Astrocyte of the cerebellum (primary cell): ENCODE measurements at regions not wholly inside any gene's neighbourhood (a gene's known extent, or its start where the extent isn't known, plus 50 kb on each side); places are given as distances from the start of the nearest gene placed in this dataset.

Source experiments
- DNase-seq: peaks from one replicate; pipeline ENCODE4 v3.0.0-alpha.2; 2011; ENCODE audit warnings: low read depth
- H3K4me3 ChIP-seq: 2 replicates; pipeline ENCODE4 v1.5.1; 2011; ENCODE audit warnings: mild to moderate bottlenecking, low read depth, low read length, moderate library complexity
- in situ Hi-C: cut with HindIII; loops from 2 replicates; pipeline ENCODE4 v1.10.0; 2017; ENCODE audit warnings: low sequenced_read_pairs
- TF ChIP-seq, protein P1 (sequence below): IDR thresholded peaks from 2 replicates; pipeline ENCODE4 v1.5.1; 2012; ENCODE audit warnings: low read length, low read depth, moderate library complexity, mild to moderate bottlenecking; ENCODE audit errors: missing control alignments

DNA sequence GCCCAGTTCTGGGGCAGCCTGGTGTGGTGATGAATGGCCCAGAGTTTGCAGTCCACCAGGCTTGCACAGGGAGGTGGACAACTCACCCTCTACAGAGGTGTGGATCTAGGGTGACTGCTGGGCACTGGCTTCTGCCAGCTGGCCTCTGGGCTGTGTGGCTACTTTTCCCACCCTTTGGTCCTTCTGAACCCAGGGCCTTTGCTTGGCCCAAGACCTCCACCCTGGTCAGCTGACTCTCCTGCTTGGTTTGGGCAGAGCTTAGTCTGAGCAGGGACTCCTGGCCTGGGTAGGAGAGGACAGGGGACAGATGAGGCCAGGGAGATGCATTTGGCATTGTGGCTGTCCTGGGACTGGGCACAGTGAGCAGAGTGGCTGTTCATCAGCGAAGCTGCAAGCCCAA, 83.0 kb upstream of the SHANK2 start:
- in situ Hi-C loops, result loop anchor here (5.0 kb wide), 1 partner anchor 33 kb away; no protein-coding TSS in a partner anchor
- TF ChIP-seq, protein P1, sequence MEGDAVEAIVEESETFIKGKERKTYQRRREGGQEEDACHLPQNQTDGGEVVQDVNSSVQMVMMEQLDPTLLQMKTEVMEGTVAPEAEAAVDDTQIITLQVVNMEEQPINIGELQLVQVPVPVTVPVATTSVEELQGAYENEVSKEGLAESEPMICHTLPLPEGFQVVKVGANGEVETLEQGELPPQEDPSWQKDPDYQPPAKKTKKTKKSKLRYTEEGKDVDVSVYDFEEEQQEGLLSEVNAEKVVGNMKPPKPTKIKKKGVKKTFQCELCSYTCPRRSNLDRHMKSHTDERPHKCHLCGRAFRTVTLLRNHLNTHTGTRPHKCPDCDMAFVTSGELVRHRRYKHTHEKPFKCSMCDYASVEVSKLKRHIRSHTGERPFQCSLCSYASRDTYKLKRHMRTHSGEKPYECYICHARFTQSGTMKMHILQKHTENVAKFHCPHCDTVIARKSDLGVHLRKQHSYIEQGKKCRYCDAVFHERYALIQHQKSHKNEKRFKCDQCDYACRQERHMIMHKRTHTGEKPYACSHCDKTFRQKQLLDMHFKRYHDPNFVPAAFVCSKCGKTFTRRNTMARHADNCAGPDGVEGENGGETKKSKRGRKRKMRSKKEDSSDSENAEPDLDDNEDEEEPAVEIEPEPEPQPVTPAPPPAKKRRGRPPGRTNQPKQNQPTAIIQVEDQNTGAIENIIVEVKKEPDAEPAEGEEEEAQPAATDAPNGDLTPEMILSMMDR, result no peak
- H3K4me3 ChIP-seq, result no peak overlapping the region
- DNase-seq, result no peak

DNA sequence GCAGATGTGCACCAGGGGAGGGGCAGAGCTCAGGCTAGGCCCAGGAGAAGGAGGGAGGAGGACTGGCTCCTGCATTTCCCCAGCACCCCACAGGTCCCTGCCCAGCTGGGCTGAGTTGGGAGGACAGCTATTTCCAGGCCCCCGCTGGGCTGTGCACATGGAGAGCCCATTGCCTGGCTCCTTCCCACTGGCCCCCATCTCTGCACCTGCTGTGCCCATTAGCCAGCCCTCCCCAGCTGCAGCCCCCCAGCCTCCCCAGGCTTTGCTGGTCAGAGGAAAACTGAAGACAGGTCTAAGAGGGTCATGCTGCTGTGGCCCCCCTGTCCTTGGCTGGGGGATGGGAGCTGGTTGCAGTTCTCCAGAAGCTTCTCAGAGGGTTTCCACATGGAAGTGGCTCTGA, 81.8 kb upstream of the SHANK2 start:
- in situ Hi-C loops, result no loop called here
- TF ChIP-seq, protein P1, result no peak
- DNase-seq, result no peak

DNA sequence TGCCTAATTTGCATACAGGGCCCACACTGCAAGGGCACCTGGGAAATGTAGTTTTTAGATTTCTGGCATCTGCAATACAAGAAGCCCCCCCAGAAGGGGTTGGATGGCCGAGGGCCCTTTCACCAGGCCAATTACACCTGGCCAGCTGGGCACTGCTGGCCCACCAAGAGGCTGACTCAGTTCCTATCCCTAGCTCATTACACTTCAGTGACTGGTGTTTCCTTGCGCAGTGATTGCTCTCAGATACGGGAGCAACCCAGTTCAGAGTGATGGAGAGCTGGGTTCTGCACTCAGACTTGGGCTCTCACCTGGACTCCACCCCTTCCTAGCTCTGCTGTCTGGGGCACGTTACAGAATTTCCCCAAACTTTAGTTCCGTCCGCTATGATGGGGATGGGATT, 81.1 kb upstream of the SHANK2 start:
- TF ChIP-seq, protein P1, result no peak
- no peak overlapping the region for H3K4me3 ChIP-seq
- in situ Hi-C loops, result no loop called here
- no peak for DNase-seq

More for the DNA sequence above, 81.8 kb upstream of the SHANK2 start:
- H3K4me3 ChIP-seq, result no peak overlapping the region

DNA sequence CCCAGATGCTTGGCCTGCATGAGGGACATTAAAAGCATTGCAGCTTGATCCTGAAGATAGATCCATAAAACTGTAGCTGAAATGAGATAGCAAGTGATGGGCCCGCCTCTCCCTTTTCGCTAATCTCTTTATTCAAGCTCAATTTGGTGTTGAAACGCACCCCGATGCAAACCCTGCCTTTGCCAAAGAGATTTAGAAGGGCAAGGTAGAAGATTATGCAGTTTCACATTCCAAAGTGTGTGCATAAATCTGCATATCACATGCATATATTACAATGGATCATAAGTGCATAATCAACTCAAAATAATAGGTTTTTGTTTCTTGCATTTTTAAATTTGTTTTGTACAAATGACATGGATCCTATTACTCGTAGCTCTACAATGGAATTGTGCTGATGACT, 80.1 kb upstream of the SHANK2 start:
- H3K4me3 ChIP-seq, result no peak overlapping the region
- DNase-seq, result no peak
- TF ChIP-seq, protein P1, result no peak
- in situ Hi-C loops, result no loop called here

DNA sequence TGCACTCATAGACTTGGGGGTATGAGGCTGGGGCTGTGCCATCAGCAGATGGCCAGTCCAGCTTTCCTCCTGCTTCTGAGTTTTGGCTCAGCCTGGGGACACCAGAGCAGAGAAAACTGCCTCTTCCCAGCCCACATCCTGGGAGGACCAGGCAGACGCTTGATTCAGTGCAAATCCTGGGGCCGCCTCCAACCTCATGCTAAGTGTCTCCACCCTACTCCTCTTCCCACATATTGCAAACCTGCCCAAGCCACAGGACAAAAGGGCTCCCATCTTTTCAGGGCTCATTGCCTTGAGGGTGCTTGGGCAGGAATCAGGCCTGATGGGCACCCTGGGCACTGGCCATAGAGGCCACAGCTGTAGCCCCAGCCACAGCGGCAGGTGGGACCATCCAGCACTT, 79.7 kb upstream of the SHANK2 start:
- DNase-seq, result no peak
- no peak overlapping the region for H3K4me3 ChIP-seq
- in situ Hi-C loops, result no loop called here

DNA sequence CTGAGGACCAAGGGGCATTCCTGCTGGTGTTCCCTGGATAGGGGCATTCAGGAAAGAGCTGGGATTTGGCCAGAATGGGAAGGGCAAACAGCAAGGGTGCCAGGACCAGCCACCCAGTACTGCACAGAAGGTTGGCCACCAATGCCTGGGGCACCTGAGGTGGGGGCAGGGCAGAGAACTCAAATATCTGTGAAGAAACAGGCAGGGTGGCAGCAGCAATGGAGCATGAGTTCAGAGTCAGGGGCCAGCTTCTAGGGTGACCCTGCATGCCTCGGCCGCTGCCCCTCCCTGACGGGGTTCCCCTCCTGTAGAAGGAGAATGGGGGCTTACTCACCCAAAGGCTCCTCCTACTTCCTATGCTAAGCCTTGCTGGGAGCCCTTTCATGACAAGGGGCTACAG, 79.3 kb upstream of the SHANK2 start:
- in situ Hi-C loops, result no loop called here
- H3K4me3 ChIP-seq, result no peak overlapping the region
- DNase-seq, result no peak
- TF ChIP-seq, protein P1, result no peak

More for the DNA sequence above, 79.7 kb upstream of the SHANK2 start:
- TF ChIP-seq, protein P1, result no peak

DNA sequence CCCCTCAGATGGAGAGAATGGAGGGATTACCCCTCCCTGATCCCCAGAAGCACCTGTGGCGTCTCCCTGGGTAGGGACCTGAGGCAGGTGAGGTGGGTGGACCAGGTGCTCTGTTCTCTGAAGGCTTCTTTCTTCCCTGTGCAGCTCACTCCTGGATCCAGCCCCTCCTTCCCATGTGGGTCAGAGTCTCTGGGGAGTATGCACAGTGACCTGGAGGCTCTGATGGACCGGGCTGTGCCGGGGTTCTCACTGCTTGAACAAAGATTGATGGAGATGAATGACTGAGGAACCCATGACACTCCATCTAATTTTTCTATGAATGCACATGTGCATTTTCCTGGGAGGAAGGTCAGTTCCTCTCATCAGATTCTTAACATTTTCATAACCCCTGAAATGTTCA, 78.6 kb upstream of the SHANK2 start:
- no peak overlapping the region for H3K4me3 ChIP-seq
- no peak for DNase-seq
- in situ Hi-C loops, result no loop called here

More for the DNA sequence above, 78.6 kb upstream of the SHANK2 start:
- TF ChIP-seq, protein P1, result no peak
